ENCODE measurements at regions not wholly inside any gene's neighbourhood (a gene's known extent, or its start where the extent isn't known, plus 50 kb on each side); places are given as distances from the start of the nearest gene placed in this dataset.

DNA sequence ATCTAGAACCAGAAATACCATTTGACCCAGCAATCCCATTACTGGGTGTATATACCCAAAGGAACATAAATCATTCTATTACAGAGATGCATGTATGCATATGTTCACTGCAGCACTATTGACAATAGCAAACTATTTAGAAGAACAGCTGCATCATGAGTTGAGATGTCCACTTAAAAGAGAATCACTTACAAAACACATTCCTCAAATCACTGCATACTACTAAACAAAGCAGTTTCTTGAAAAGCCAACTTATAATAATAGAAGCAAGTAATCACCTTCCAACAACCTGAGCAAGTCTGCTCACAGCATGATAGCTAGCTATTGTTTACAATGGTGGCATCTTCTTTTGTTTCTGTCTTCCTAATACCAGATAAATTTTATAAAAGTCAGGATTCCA is 454.7 kb upstream of the ADAMTS9 start:
- TF ChIP-seq, protein P1, sequence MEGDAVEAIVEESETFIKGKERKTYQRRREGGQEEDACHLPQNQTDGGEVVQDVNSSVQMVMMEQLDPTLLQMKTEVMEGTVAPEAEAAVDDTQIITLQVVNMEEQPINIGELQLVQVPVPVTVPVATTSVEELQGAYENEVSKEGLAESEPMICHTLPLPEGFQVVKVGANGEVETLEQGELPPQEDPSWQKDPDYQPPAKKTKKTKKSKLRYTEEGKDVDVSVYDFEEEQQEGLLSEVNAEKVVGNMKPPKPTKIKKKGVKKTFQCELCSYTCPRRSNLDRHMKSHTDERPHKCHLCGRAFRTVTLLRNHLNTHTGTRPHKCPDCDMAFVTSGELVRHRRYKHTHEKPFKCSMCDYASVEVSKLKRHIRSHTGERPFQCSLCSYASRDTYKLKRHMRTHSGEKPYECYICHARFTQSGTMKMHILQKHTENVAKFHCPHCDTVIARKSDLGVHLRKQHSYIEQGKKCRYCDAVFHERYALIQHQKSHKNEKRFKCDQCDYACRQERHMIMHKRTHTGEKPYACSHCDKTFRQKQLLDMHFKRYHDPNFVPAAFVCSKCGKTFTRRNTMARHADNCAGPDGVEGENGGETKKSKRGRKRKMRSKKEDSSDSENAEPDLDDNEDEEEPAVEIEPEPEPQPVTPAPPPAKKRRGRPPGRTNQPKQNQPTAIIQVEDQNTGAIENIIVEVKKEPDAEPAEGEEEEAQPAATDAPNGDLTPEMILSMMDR (IDR thresholded peaks at IDR 0.05), result no peak
- no peak for TF ChIP-seq ZFX (IDR thresholded peaks at IDR 0.05; ENCODE audit: borderline replicate concordance)
